Heart left ventricle (tissue), 16 donors: ENCODE measurements at regions not wholly inside any gene's neighbourhood (a gene's known extent, or its start where the extent isn't known, plus 50 kb on each side); places are given as distances from the start of the nearest gene placed in this dataset.
"Not testable (repeated sequence)": the region's sequence is repeated elsewhere in the genome, so short reads cannot be mapped to it uniquely, and the experiment has no call there.

Experiments used
- ATAC-seq, 4 donors: fragments of 200-7000 bp; cut with Tn5 transposase; one replicate each; pipeline ENCODE4 v1.9.1; 2020 to 2022; ENCODE audit warnings: moderate library complexity in 4 of 4, mild to moderate bottlenecking in 3 of 4, moderate number of reproducible peaks in 1 of 4
- DNase-seq, 5 donors: peaks; one replicate each; pipeline ENCODE4 v3.0.0-alpha.2; 2020
- H3K27ac ChIP-seq, 12 donors: fragments of 200-600 bp; sonication (generic) in 4 of 12; one replicate each; pipeline versions ENCODE4 v1.5.0 to v1.8.0; 2016 to 2022; ENCODE audit warnings: mild to moderate bottlenecking in 2 of 12
- H3K27me3 ChIP-seq, 9 donors: fragments of 200-600 bp; sonication (generic) in 2 of 9; one replicate each; pipeline versions ENCODE4 v1.5.1 to v1.8.0; 2016 to 2022; ENCODE audit warnings: mild to moderate bottlenecking in 3 of 9
- H3K36me3 ChIP-seq, 9 donors: fragments of 200-600 bp; sonication (generic) in 2 of 9; one replicate each; pipeline versions ENCODE4 v1.5.0 to v1.8.0; 2018 to 2022; ENCODE audit warnings: mild to moderate bottlenecking in 2 of 9
- H3K4me1 ChIP-seq, 12 donors: fragments of 200-600 bp; sonication (generic) in 4 of 12; one replicate each; pipeline versions ENCODE4 v1.5.0 to v1.8.0; 2016 to 2022; ENCODE audit warnings: mild to moderate bottlenecking in 3 of 12
- H3K4me3 ChIP-seq, 12 donors: fragments of 200-600 bp; sonication (generic) in 4 of 12; one replicate each; pipeline versions ENCODE4 v1.5.0 to v1.8.0; 2017 to 2022; ENCODE audit warnings: mild to moderate bottlenecking in 9 of 12, moderate library complexity in 4 of 12
- H3K9me3 ChIP-seq, 12 donors: fragments of 200-600 bp; sonication (generic) in 4 of 12; one replicate each; pipeline versions ENCODE4 v1.5.0 to v1.8.0; 2016 to 2022; ENCODE audit warnings: mild to moderate bottlenecking in 1 of 12
- CTCF ChIP-seq, 12 donors: fragments of 200-600 bp; sonication (generic) in 4 of 12; IDR thresholded peaks; one replicate each; pipeline versions ENCODE4 v1.5.0 to v1.8.0; 2018 to 2022; ENCODE audit warnings: antibody characterized with exemption in 12 of 12, mild to moderate bottlenecking in 5 of 12
- POLR2A ChIP-seq, 2 donors: fragments of 450-650 bp; IDR thresholded peaks; one replicate each; pipeline ENCODE4 v1.6.1; 2017; ENCODE audit warnings: antibody characterized with exemption in 2 of 2, mild to moderate bottlenecking in 2 of 2, moderate library complexity in 2 of 2
- WGBS, 4 donors: extraction: QIAGEN DNeasy Blood & Tissue Kit in 2 of 4; methylation state at CpG; one replicate each; pipeline versions ENCODE4 v1.1.5 to v1.1.7; 2013 to 2018; 5-methylcytosine and 5-hydroxymethylcytosine counted together
- intact Hi-C, 10 donors: fragments of 100-400 bp; cut with DNase I; formaldehyde crosslinking; loops; one replicate each; pipeline versions ENCODE4 v1.11.1 to v1.14.2; 2022
- donor health status: ischemic (EF 13 %, LVEDD 7.1; RV severe dilation, severe dysfunction).
- donor health status: healthy with polysubstance abuse.
- donor health status: DM: no; HTN: yes; CAD: no.
- donor health status: DM: no; HTN: no; CAD: no.
- donor health status: ischemic (EF 25% LVEDD 6.9; RV normal size, moderate dysfunction).
- donor health status: ischemic (EF 25% LVEDD 5.7; RV mildly dilated, moderate dysfunction).
- donor health status: healthy.
- donor health status: DM: yes; HTN: yes; CAD: no.
- donor health status: ischemic (EF 35%, LVEDD 5.7; RV mildly dilated, moderate dysfunction).
- donor health status: nonischemic (EF 11% LVEDD 7.7; RV severe dilation, severe dysfunction).
- donor health status: DM: yes; HTN: yes; CAD: no.
- donor health status: PGD.
- donor health status: ischemic (EF 29% LVEDD 5.4; RV normal size, mild dysfunction).
- donor health status: nonischemic (EF 23%, LVEDD 6.1; RV moderate dilation, normal function).

DNA sequence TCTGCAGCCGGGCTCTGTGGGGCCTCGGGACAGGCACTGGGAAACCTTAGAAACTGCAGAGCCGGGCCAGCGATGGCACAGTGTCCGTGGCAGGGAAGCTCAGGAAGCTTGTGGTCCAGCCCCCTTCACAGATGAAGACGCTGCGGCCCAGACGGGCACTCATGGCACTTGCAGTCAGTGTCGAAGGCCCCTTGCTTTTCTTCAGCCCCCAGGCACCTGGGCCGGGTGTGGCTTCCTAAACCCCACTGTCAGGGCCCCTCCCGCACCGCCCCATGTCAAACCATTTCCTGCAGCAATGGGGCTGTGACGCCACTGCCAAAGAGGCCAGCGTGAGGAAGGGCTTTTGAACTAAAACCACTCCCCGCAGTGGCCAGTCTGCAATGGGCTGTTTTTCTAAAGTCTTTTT, 164.0 kb downstream of the LAT start:
- no peaks in the 10 kb centered on the region for H3K36me3 ChIP-seq
- no peak for TF ChIP-seq CTCF (IDR thresholded peaks at IDR 0.05)
- no peak for TF ChIP-seq POLR2A (IDR thresholded peaks at IDR 0.05)
- H3K9me3 ChIP-seq = no peaks in the 10 kb centered on the region
- 37 to 70% (median 67%) methylated on average over 6 to 15 of the region's 15 CpGs for WGBS, 4 donors
- no peaks in the 10 kb centered on the region for H3K27me3 ChIP-seq
- peak; percentile 41 to 81 (median 63) for DNase-seq
- H3K4me3 ChIP-seq = no peak overlapping the region
- intact Hi-C loops = no loop called here
- H3K27ac ChIP-seq = peak overlapping the region in 1 of 12 donors; percentile 72
- ATAC-seq = peak in 3 of 4 donors; percentile 49 to 82 (median 49)
- peaks cover 0 to 20% (median 0%) of the 10 kb centered on the region in 12 donors for H3K4me1 ChIP-seq

- ATAC-seq (no peak), DNase-seq (peak in 3 of 5 donors; percentile 6 to 55 (median 9))
- Histone ChIP-seq H3K27ac (peak overlapping the region in 1 of 12 donors; percentile 72), H3K4me3 (no peak overlapping the region), H3K36me3 (no peaks in the 10 kb centered on the region), H3K4me1 (peaks cover 0 to 20% (median 0%) of the 10 kb centered on the region in 12 donors), H3K9me3 (no peaks in the 10 kb centered on the region), H3K27me3 (no peaks in the 10 kb centered on the region)
- 79 to 89% (median 88%) methylated on average over 11 to 15 of the region's 15 CpGs for WGBS, 4 donors
- TF ChIP-seq CTCF (IDR thresholded peaks at IDR 0.05) = no peak
- TF ChIP-seq POLR2A (IDR thresholded peaks at IDR 0.05) = no peak
- intact Hi-C loops = no loop called here
Measured at GRCh38 chr16:29148131-29148691, 163.4 kb downstream of the LAT start.

DNA sequence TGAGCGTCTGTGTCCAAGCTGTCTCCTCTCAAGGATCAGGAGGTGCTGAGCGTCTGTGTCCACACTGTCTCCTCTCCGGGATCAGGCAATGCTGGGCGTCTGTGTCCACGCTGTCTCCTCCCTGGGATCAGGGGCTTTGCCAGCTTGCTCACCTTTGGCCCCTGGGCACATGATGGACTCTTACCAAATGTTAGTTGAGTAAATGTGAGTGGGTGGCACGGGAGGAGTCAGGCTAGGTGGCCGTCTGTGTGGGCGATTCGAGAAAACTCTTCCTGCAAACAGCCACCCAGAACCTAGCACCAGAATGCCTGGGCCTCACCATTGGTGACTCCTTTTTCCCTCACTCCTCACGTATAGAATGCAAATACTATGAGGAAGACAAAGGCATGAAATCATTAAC, 162.9 kb downstream of the LAT start:
- H3K27me3 ChIP-seq, intact Hi-C loops, H3K4me3 ChIP-seq, H3K9me3 ChIP-seq, ATAC-seq, H3K36me3 ChIP-seq: not testable (repeated sequence)
- peak overlapping the region in 1 of 12 donors; percentile 72 for H3K27ac ChIP-seq
- peak in 2 of 5 donors; percentile 12 to 21 for DNase-seq
- 85 to 94% (median 93%) methylated on average over 6 to 10 of the region's 10 CpGs for WGBS, 4 donors
- peaks cover 0 to 20% (median 0%) of the 10 kb centered on the region in 12 donors for H3K4me1 ChIP-seq

DNA sequence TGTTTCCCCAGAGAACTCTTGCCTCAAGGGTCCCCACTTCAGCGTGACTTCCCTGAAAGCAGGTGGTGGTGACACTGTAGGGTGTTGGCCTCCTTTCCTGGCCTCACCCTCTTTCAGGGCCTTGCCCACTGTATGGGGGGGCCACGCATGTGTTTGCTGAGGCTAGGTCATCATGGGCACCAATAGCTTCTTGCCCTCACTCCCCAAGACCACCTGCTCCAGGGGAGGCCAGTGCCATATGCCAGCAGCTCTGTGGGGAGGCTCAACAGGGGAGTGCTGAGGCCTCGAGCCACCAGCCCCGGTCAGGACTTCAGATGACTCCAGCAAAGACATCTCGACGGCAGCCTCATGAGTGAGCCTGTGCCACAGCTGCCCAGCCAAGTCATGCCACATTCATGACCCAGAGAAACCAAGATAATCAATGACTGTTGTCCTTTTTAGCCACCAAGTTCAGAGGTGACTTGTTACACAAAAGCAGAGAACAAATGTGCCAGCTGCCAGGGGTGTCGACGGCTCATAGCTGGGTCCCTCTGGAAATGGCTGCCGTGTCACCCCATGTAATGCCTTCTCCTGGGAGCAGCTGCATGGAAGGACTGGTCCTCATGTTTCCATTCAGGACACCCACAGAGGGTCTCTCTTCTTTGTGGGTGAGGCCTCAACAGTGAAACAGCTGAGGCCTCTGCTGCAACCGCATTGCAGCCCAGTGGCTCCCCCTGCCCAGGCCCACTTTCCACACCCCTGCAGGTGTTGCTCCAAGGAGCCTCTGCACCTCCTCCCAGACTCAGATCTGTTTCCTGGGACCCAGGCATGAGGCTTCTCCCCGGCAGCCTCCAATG, 162.2 kb downstream of the LAT start:
- ATAC-seq = not testable (repeated sequence)
- 90 to 98% (median 95%) methylated on average over 4 to 11 of the region's 11 CpGs for WGBS, 4 donors
- DNase-seq = peak in 1 of 5 donors; percentile 31

DNA sequence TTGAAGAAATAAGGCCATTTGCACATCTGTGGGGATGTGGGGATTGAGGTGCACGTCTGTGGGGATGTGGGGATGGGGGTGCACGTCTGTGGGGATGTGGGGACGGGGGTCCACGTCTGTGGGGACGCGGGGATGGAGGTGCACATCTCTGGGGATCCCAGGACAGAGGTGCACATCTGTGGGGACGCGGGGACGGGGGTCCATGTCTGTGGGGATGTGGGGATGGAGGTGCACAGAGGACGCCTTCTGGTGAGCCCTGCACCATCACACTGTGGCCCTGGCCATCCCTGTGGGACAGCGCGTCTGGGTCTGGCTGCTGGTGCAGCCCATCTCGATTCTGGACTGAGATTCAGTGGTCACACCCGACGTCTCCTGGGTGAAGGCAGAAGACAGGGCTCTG, 161.4 kb downstream of the LAT start:
- Histone ChIP-seq H3K4me3 (no peak overlapping the region), H3K36me3 (no peaks in the 10 kb centered on the region), H3K27ac (no peak overlapping the region), H3K27me3 (no peaks in the 10 kb centered on the region), H3K4me1 (peaks cover 0 to 20% (median 0%) of the 10 kb centered on the region in 12 donors), H3K9me3 (no peaks in the 10 kb centered on the region)
- TF ChIP-seq CTCF (IDR thresholded peaks at IDR 0.05) = no peak
- no peak for TF ChIP-seq POLR2A (IDR thresholded peaks at IDR 0.05)
- no peak for ATAC-seq
- DNase-seq = peak in 2 of 5 donors; percentile 15 to 31
- WGBS, 4 donors = 92 to 98% (median 96%) methylated on average over 14 to 15 of the region's 15 CpGs
- intact Hi-C loops = no loop called here

More for the DNA sequence above, 162.2 kb downstream of the LAT start:
- H3K4me3 ChIP-seq, H3K36me3 ChIP-seq, intact Hi-C loops, H3K9me3 ChIP-seq, H3K27me3 ChIP-seq, H3K27ac ChIP-seq: not testable (repeated sequence)
- H3K4me1 ChIP-seq = peaks cover 0 to 20% (median 0%) of the 10 kb centered on the region in 12 donors

GRCh38 chr16:29145486-29146225, 160.8 kb downstream of the LAT start:
- H3K9me3 ChIP-seq, H3K36me3 ChIP-seq, H3K4me3 ChIP-seq, H3K27ac ChIP-seq, H3K27me3 ChIP-seq, ATAC-seq, intact Hi-C loops: not testable (repeated sequence)
- peak in 2 of 5 donors; percentile 11 to 20 for DNase-seq
- H3K4me1 ChIP-seq = peaks cover 0 to 20% (median 0%) of the 10 kb centered on the region in 12 donors
- 87 to 95% (median 92%) methylated on average over 13 to 15 of the region's 15 CpGs for WGBS, 4 donors

GRCh38 chr16:29145086-29145485, 160.2 kb downstream of the LAT start:
- ATAC-seq, H3K27me3 ChIP-seq, intact Hi-C loops, H3K27ac ChIP-seq, H3K9me3 ChIP-seq, H3K36me3 ChIP-seq, H3K4me3 ChIP-seq: not testable (repeated sequence)
- DNase-seq = peak in 1 of 5 donors; percentile 7
- peaks cover 0 to 20% (median 0%) of the 10 kb centered on the region in 12 donors for H3K4me1 ChIP-seq
- 97 to 99% (median 98%) methylated on average over 8 to 12 of the region's 12 CpGs for WGBS, 4 donors
